ENCODE measurements at regions not wholly inside any gene's neighbourhood (a gene's known extent, or its start where the extent isn't known, plus 50 kb on each side); places are given as distances from the start of the nearest gene placed in this dataset.
A peak's percentile ranks its signal among the peaks of the same experiment; 100 is the strongest.

DNA sequence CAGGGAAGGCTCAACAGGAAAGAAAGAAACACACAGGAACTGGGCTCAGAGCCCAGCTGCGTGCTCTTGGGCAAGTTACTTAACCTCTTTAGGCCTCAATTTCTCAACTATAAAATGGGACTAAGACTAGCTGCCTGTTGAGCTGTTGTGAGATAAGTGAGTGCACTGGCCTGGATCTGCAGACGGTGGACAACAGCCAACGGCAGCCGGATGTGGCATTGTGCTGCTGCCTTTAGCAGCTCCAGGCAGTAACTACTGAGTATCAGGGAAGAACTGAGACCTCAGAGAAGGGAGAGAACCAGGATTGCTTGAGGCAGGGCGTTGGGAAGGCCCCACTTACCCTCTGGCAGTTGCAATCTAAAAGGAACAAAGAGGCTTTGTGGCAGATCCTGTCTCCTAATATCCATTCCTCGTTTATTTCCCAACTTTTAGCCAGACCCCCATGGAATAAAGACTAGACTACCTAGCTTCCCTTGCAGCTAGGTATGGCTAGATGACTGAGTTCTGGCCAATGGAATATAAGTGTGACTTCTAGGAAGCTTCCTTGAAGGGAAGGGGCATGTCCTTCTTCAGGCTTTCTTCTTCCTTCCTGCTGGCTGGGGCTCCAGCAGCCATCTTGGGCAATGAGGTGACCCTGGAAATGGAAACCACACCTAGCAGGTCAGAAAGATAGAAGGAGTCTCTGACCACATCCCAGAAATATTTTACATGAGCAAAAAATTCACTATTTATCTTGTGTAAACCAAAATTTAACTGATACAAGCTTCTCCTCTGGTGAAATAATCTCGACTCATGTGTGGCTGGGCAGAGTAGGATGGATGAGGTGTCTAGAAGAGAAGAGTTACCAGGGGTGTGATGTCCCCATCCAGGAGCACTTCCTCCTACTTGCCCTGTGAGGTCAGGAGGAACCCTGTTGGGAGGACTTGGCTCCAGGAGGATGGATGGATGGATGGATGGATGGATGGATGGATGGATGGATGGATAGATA is 67.6 kb downstream of the MRPL14 start:
- Mint-ChIP-seq H3K36me3 (no peaks in the 10 kb centered on the region), H3K27me3 (ENCODE audit: low read depth) (no peaks in the 10 kb centered on the region), H3K4me1 (peaks cover 38% of the 10 kb centered on the region), H3K9me3 (peaks cover 5% of the 10 kb centered on the region), H3K4me3 (no peak overlapping the region), H3K27ac (no peak overlapping the region)
- no peak for DNase-seq (ENCODE audit: low spot score in 2 of 2, unreplicated experiment in 2 of 2)
- TF ChIP-seq, protein P1, sequence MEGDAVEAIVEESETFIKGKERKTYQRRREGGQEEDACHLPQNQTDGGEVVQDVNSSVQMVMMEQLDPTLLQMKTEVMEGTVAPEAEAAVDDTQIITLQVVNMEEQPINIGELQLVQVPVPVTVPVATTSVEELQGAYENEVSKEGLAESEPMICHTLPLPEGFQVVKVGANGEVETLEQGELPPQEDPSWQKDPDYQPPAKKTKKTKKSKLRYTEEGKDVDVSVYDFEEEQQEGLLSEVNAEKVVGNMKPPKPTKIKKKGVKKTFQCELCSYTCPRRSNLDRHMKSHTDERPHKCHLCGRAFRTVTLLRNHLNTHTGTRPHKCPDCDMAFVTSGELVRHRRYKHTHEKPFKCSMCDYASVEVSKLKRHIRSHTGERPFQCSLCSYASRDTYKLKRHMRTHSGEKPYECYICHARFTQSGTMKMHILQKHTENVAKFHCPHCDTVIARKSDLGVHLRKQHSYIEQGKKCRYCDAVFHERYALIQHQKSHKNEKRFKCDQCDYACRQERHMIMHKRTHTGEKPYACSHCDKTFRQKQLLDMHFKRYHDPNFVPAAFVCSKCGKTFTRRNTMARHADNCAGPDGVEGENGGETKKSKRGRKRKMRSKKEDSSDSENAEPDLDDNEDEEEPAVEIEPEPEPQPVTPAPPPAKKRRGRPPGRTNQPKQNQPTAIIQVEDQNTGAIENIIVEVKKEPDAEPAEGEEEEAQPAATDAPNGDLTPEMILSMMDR (IDR thresholded peaks at IDR 0.05; ENCODE audit: unreplicated experiment): no peak

DNA sequence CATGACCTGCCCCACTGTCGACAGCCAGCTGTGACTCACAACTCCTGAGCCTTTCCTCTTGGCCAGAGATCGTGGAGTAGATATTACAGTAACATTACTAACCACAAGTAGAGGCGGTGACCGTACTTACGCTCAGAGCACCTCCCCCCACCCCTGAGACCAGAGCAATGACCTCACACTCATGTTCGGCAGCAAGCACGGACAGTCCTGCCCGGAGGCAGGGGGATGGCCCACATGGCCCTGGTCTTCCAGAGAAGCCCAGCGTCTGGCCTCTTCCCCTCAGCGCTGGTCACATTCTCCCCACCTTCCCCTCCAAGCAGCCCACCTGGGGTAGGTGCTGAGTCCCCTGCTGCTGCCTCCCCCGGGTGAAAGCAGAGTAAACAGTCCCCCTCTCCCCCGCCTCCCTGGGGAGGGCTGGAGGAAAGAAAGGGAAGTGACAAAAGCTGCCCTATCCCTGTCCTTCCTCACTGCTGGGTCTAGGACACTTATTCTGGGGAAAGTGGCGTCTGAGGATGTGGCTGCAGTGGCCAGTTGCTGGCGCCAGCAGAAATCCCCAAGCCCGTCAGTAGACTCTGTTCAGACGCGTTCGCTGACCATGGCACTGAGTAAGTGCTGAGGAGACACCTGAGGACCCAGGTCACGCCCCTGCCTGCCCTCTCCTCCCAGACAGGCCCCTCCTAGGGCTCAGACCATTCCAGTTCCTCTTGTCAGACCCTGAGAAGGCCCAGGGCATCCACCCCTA is 68.5 kb downstream of the MRPL14 start:
- H3K9me3 Mint-ChIP-seq: peaks cover 5% of the 10 kb centered on the region
- TF ChIP-seq, protein P1 (IDR thresholded peaks at IDR 0.05; ENCODE audit: unreplicated experiment): no peak
- H3K4me3 Mint-ChIP-seq: no peak overlapping the region
- no peaks in the 10 kb centered on the region for H3K27me3 Mint-ChIP-seq (ENCODE audit: low read depth)
- H3K27ac Mint-ChIP-seq: peak overlapping the region; percentile 65
- no peaks in the 10 kb centered on the region for H3K36me3 Mint-ChIP-seq
- peaks cover 41% of the 10 kb centered on the region for H3K4me1 Mint-ChIP-seq
- DNase-seq (ENCODE audit: low spot score in 2 of 2, unreplicated experiment in 2 of 2): no peak

DNA sequence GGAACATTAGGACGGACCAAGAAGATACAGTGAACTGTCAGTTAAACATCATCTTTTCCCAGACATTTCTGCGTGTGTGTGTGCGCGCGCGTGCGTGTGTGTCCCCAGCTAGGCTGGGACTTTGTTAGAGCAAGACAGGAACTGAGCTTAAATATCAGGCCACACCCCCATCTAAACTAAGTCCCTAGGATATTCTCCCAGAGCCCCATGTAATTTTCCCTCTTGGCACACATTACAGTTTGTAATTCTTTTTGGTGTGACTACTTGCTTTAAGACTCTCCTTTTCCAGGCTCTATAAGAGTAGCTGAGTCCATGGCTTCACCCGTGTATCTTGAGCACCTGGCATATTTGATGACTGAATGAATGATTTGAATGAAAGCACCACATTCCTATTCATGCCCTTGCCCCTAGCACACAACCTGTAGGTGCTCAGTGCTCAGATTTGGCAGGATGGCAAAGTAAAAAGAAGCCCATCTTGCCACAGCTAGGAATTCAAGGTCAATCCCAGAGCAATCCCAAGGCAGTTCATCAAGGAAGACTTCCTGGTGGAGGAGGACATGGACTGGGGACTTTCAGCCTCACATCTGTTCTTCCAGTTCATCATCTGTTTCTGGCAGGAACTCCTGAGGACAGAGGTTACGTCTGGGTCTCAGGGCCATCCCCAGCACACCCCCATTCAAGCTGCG is 69.2 kb downstream of the MRPL14 start:
- Mint-ChIP-seq H3K4me1 (peaks cover 42% of the 10 kb centered on the region), H3K36me3 (no peaks in the 10 kb centered on the region), H3K9me3 (peaks cover 5% of the 10 kb centered on the region), H3K27me3 (ENCODE audit: low read depth) (no peaks in the 10 kb centered on the region), H3K27ac (peak overlapping the region; percentile 65), H3K4me3 (no peak overlapping the region)
- TF ChIP-seq, protein P1 (IDR thresholded peaks at IDR 0.05; ENCODE audit: unreplicated experiment): no peak
- no peak for DNase-seq (ENCODE audit: low spot score in 2 of 2, unreplicated experiment in 2 of 2)

DNA sequence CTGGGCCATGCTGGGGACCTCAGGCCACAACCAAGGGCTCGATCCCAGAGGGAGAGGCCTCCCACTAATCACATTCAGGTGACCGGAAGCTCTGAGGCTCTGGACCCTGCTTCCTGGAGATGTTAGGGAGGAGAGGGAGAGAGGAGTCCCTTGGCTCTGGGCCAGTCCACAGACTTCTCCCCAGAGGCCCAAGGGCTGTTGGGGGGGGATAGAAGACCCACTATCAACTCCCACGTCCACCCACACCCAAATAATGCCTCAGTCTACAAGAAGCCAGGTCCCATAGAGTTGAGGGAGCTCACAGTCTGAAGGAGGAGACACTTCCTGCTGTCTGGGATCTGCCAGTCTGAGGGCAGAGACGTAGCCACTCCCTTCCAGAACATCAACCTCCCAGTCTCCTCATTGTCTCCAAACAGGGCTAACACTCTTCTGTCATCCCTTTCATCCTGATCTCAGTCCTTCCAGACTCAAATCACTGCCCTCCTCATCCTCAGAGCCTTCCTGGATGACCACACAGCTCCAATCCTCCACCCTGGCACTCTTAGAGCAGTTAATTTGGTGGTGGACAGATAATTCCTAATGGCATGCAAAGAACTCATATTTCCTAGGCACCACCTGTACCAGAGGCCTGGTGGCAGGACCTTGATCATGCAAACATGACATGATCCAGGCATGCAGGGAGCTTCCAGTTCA is 69.9 kb downstream of the MRPL14 start:
- no peak overlapping the region for H3K4me3 Mint-ChIP-seq
- TF ChIP-seq, protein P1 (IDR thresholded peaks at IDR 0.05; ENCODE audit: unreplicated experiment): no peak
- no peaks in the 10 kb centered on the region for H3K36me3 Mint-ChIP-seq
- peaks cover 5% of the 10 kb centered on the region for H3K9me3 Mint-ChIP-seq
- peak overlapping the region; percentile 65 for H3K27ac Mint-ChIP-seq
- H3K4me1 Mint-ChIP-seq: peaks cover 42% of the 10 kb centered on the region
- DNase-seq (ENCODE audit: low spot score in 2 of 2, unreplicated experiment in 2 of 2): no peak
- H3K27me3 Mint-ChIP-seq (ENCODE audit: low read depth): no peaks in the 10 kb centered on the region
